Peyer's patch (tissue), 4 donors: ENCODE measurements at regions not wholly inside any gene's neighbourhood (a gene's known extent, or its start where the extent isn't known, plus 50 kb on each side); places are given as distances from the start of the nearest gene placed in this dataset.

Experiments used
- CTCF ChIP-seq, 6 experiments: fragments of 450-650 bp in 4 of 6; fragments of 200-600 bp in 2 of 6; sonication (generic) in 1 of 6; IDR thresholded peaks; one replicate each; pipeline ENCODE4 v1.5.1; 2017 to 2019; ENCODE audit warnings: antibody characterized with exemption in 6 of 6, mild to moderate bottlenecking in 3 of 6, moderate library complexity in 1 of 6
- POLR2A ChIP-seq, 2 donors: fragments of 450-650 bp; IDR thresholded peaks; one replicate each; pipeline ENCODE4 v1.5.1; 2017; ENCODE audit warnings: antibody characterized with exemption in 2 of 2, mild to moderate bottlenecking in 2 of 2, moderate library complexity in 2 of 2

- TF ChIP-seq POLR2A (IDR thresholded peaks at IDR 0.05) (no peak), CTCF (IDR thresholded peaks at IDR 0.05) (no peak)
Observed at GRCh38 chr6:22949967-22950366, 380.6 kb downstream of the HDGFL1 start.
